ENCODE measurements at regions not wholly inside any gene's neighbourhood (a gene's known extent, or its start where the extent isn't known, plus 50 kb on each side); places are given as distances from the start of the nearest gene placed in this dataset.

GRCh38 chr2:118657466-118657865 lies 190.0 kb downstream of the EN1 start:
- H3K27ac ChIP-seq = no peak overlapping the region
- TF ChIP-seq CTCF (conservative IDR thresholded peaks at IDR 0.05) (no peak), ZFX (IDR thresholded peaks at IDR 0.05) (no peak)

- no peak for TF ChIP-seq ZFX (IDR thresholded peaks at IDR 0.05)
- no peak for TF ChIP-seq CTCF (conservative IDR thresholded peaks at IDR 0.05)
- no peak overlapping the region for H3K27ac ChIP-seq
Measured at GRCh38 chr2:118654945-118655344, 192.5 kb downstream of the EN1 start.

- no peak overlapping the region for H3K27ac ChIP-seq
- no peak for TF ChIP-seq CTCF (conservative IDR thresholded peaks at IDR 0.05)
- no peak for TF ChIP-seq ZFX (IDR thresholded peaks at IDR 0.05)
Measured at GRCh38 chr2:118650327-118650726, 197.1 kb downstream of the EN1 start.

GRCh38 chr2:118645876-118646275 lies 201.6 kb downstream of the EN1 start:
- no peak overlapping the region for H3K27ac ChIP-seq
- TF ChIP-seq ZFX (IDR thresholded peaks at IDR 0.05) = no peak
- no peak for TF ChIP-seq CTCF (conservative IDR thresholded peaks at IDR 0.05)

GRCh38 chr2:118644190-118644589 lies 203.3 kb downstream of the EN1 start:
- no peak for TF ChIP-seq CTCF (conservative IDR thresholded peaks at IDR 0.05)
- no peak for TF ChIP-seq ZFX (IDR thresholded peaks at IDR 0.05)
- H3K27ac ChIP-seq = no peak overlapping the region

GRCh38 chr2:118643294-118643693 lies 204.2 kb downstream of the EN1 start:
- no peak overlapping the region for H3K27ac ChIP-seq
- TF ChIP-seq CTCF (conservative IDR thresholded peaks at IDR 0.05) (no peak), ZFX (IDR thresholded peaks at IDR 0.05) (no peak)

- H3K27ac ChIP-seq = no peak overlapping the region
- TF ChIP-seq CTCF (conservative IDR thresholded peaks at IDR 0.05) = no peak
Measured at GRCh38 chr2:118642501-118642900, 204.9 kb downstream of the EN1 start.
